ENCODE measurements at regions not wholly inside any gene's neighbourhood (a gene's known extent, or its start where the extent isn't known, plus 50 kb on each side); places are given as distances from the start of the nearest gene placed in this dataset.

GRCh38 chr11:115803073-115803740 is 299.0 kb upstream of the CADM1 start:
- intact Hi-C loops (cut with micrococcal nuclease), result no loop called here
- H3K27me3 Mint-ChIP-seq, result peaks cover 5% of the 10 kb centered on the region

GRCh38 chr11:115802641-115803040 is 298.4 kb upstream of the CADM1 start:
- intact Hi-C loops (cut with micrococcal nuclease), result no loop called here
- peaks cover 19% of the 10 kb centered on the region for H3K9me3 Mint-ChIP-seq
- H3K36me3 Mint-ChIP-seq (ENCODE audit: low read depth), result no peaks in the 10 kb centered on the region
- peaks cover 5% of the 10 kb centered on the region for H3K27me3 Mint-ChIP-seq
- H3K27ac Mint-ChIP-seq, result no peak overlapping the region
- no peaks in the 10 kb centered on the region for H3K4me1 Mint-ChIP-seq (ENCODE audit: low read depth)
- H3K4me3 Mint-ChIP-seq, result no peak overlapping the region

More at GRCh38 chr11:115803073-115803740, 299.0 kb upstream of the CADM1 start:
- Mint-ChIP-seq H3K4me1 (ENCODE audit: low read depth) (no peaks in the 10 kb centered on the region), H3K27ac (no peak overlapping the region), H3K9me3 (peaks cover 24% of the 10 kb centered on the region), H3K36me3 (ENCODE audit: low read depth) (no peaks in the 10 kb centered on the region), H3K4me3 (no peak overlapping the region)

- H3K36me3 Mint-ChIP-seq (ENCODE audit: low read depth), result no peaks in the 10 kb centered on the region
- H3K9me3 Mint-ChIP-seq, result no peaks in the 10 kb centered on the region
- peaks cover 9% of the 10 kb centered on the region for H3K27me3 Mint-ChIP-seq
- no peak overlapping the region for H3K4me3 Mint-ChIP-seq
- H3K4me1 Mint-ChIP-seq (ENCODE audit: low read depth), result no peaks in the 10 kb centered on the region
- intact Hi-C loops (cut with micrococcal nuclease), result no loop called here
- no peak overlapping the region for H3K27ac Mint-ChIP-seq
Observed at GRCh38 chr11:115792903-115793302, 288.7 kb upstream of the CADM1 start.

- Mint-ChIP-seq H3K4me1 (ENCODE audit: low read depth) (no peaks in the 10 kb centered on the region), H3K9me3 (no peaks in the 10 kb centered on the region), H3K27me3 (peaks cover 11% of the 10 kb centered on the region), H3K36me3 (ENCODE audit: low read depth) (no peaks in the 10 kb centered on the region), H3K4me3 (no peak overlapping the region), H3K27ac (no peak overlapping the region)
- intact Hi-C loops (cut with micrococcal nuclease), result no loop called here
Observed at GRCh38 chr11:115787302-115787701, 283.1 kb upstream of the CADM1 start.

GRCh38 chr11:115784796-115785521 is 280.7 kb upstream of the CADM1 start:
- H3K9me3 Mint-ChIP-seq, result no peaks in the 10 kb centered on the region
- H3K4me3 Mint-ChIP-seq, result no peak overlapping the region
- intact Hi-C loops (cut with micrococcal nuclease), result no loop called here
- no peaks in the 10 kb centered on the region for H3K36me3 Mint-ChIP-seq (ENCODE audit: low read depth)
- no peaks in the 10 kb centered on the region for H3K4me1 Mint-ChIP-seq (ENCODE audit: low read depth)
- H3K27ac Mint-ChIP-seq, result no peak overlapping the region
- H3K27me3 Mint-ChIP-seq, result peaks cover 11% of the 10 kb centered on the region

GRCh38 chr11:115780646-115781362 is 276.6 kb upstream of the CADM1 start:
- Mint-ChIP-seq H3K36me3 (ENCODE audit: low read depth) (no peaks in the 10 kb centered on the region), H3K4me1 (ENCODE audit: low read depth) (no peaks in the 10 kb centered on the region), H3K9me3 (no peaks in the 10 kb centered on the region), H3K4me3 (no peak overlapping the region), H3K27me3 (peaks cover 15% of the 10 kb centered on the region), H3K27ac (no peak overlapping the region)
- intact Hi-C loops (cut with micrococcal nuclease), result no loop called here

GRCh38 chr11:115778928-115779650 is 274.9 kb upstream of the CADM1 start:
- Mint-ChIP-seq H3K27ac (no peak overlapping the region), H3K4me3 (no peak overlapping the region), H3K9me3 (no peaks in the 10 kb centered on the region), H3K27me3 (peaks cover 11% of the 10 kb centered on the region), H3K36me3 (ENCODE audit: low read depth) (no peaks in the 10 kb centered on the region), H3K4me1 (ENCODE audit: low read depth) (no peaks in the 10 kb centered on the region)
- intact Hi-C loops (cut with micrococcal nuclease), result no loop called here

- Mint-ChIP-seq H3K4me3 (no peak overlapping the region), H3K27me3 (peaks cover 9% of the 10 kb centered on the region), H3K9me3 (no peaks in the 10 kb centered on the region), H3K27ac (no peak overlapping the region), H3K36me3 (ENCODE audit: low read depth) (no peaks in the 10 kb centered on the region), H3K4me1 (ENCODE audit: low read depth) (no peaks in the 10 kb centered on the region)
- intact Hi-C loops (cut with micrococcal nuclease), result no loop called here
Observed at GRCh38 chr11:115776916-115777315, 272.7 kb upstream of the CADM1 start.

- H3K4me1 Mint-ChIP-seq (ENCODE audit: low read depth), result no peaks in the 10 kb centered on the region
- no peak overlapping the region for H3K27ac Mint-ChIP-seq
- H3K36me3 Mint-ChIP-seq (ENCODE audit: low read depth), result no peaks in the 10 kb centered on the region
- no peaks in the 10 kb centered on the region for H3K9me3 Mint-ChIP-seq
- peaks cover 18% of the 10 kb centered on the region for H3K27me3 Mint-ChIP-seq
- intact Hi-C loops (cut with micrococcal nuclease), result no loop called here
- H3K4me3 Mint-ChIP-seq, result no peak overlapping the region
Observed at GRCh38 chr11:115775846-115776245, 271.6 kb upstream of the CADM1 start.

GRCh38 chr11:115774756-115775155 is 270.5 kb upstream of the CADM1 start:
- Mint-ChIP-seq H3K27me3 (peaks cover 20% of the 10 kb centered on the region), H3K36me3 (ENCODE audit: low read depth) (no peaks in the 10 kb centered on the region), H3K27ac (no peak overlapping the region), H3K4me3 (no peak overlapping the region), H3K9me3 (no peaks in the 10 kb centered on the region), H3K4me1 (ENCODE audit: low read depth) (no peaks in the 10 kb centered on the region)
- intact Hi-C loops (cut with micrococcal nuclease), result no loop called here

GRCh38 chr11:115769891-115770290 is 265.7 kb upstream of the CADM1 start:
- Mint-ChIP-seq H3K27me3 (peaks cover 16% of the 10 kb centered on the region), H3K27ac (no peak overlapping the region), H3K4me1 (ENCODE audit: low read depth) (no peaks in the 10 kb centered on the region), H3K4me3 (no peak overlapping the region), H3K36me3 (ENCODE audit: low read depth) (no peaks in the 10 kb centered on the region), H3K9me3 (no peaks in the 10 kb centered on the region)
- intact Hi-C loops (cut with micrococcal nuclease), result no loop called here

- Mint-ChIP-seq H3K4me3 (no peak overlapping the region), H3K27ac (no peak overlapping the region), H3K36me3 (ENCODE audit: low read depth) (no peaks in the 10 kb centered on the region), H3K9me3 (no peaks in the 10 kb centered on the region), H3K4me1 (ENCODE audit: low read depth) (no peaks in the 10 kb centered on the region), H3K27me3 (peaks cover 16% of the 10 kb centered on the region)
- intact Hi-C loops (cut with micrococcal nuclease), result no loop called here
Observed at GRCh38 chr11:115767883-115768282, 263.7 kb upstream of the CADM1 start.

GRCh38 chr11:115767047-115767802 is 263.0 kb upstream of the CADM1 start:
- Mint-ChIP-seq H3K4me1 (ENCODE audit: low read depth) (no peaks in the 10 kb centered on the region), H3K36me3 (ENCODE audit: low read depth) (no peaks in the 10 kb centered on the region), H3K9me3 (no peaks in the 10 kb centered on the region), H3K27ac (no peak overlapping the region), H3K4me3 (no peak overlapping the region), H3K27me3 (peaks cover 16% of the 10 kb centered on the region)
- intact Hi-C loops (cut with micrococcal nuclease), result no loop called here
